Activated CD4-positive, alpha-beta memory T cell treated with anti-CD3 and anti-CD28 coated beads, Interleukin-2, amount 10 ng/mL, durations not matched to agents 7 days and 5 days (primary cell): ENCODE measurements at regions not wholly inside any gene's neighbourhood (a gene's known extent, or its start where the extent isn't known, plus 50 kb on each side); places are given as distances from the start of the nearest gene placed in this dataset.

Source experiments
- CTCF ChIA-PET: fragments of 350-600 bp; sonication (Branson Sonifier 250); formaldehyde crosslinking; loops from one replicate; lab custom pipeline; 2021; ENCODE audit warnings: antibody characterized with exemption, inconsistent platforms; lab: Charles Lee
- POLR2A ChIA-PET: fragments of 350-600 bp; sonication (Branson Sonifier 250); formaldehyde crosslinking; loops from one replicate; lab custom pipeline; 2021; ENCODE audit warnings: antibody characterized with exemption; lab: Charles Lee
- DNase-seq: peaks from one replicate; pipeline ENCODE4 v3.0.0-alpha.2; 2020
- H3K27ac Mint-ChIP-seq: one replicate; pipeline ENCODE4 v1.8.0; 2021; ENCODE audit warnings: mild to moderate bottlenecking, mixed read lengths
- H3K27me3 Mint-ChIP-seq: one replicate; pipeline ENCODE4 v1.8.0; 2021; ENCODE audit warnings: mixed read lengths
- H3K36me3 Mint-ChIP-seq: one replicate; pipeline ENCODE4 v1.8.0; 2021; ENCODE audit warnings: low read depth, mixed read lengths
- H3K4me1 Mint-ChIP-seq: one replicate; pipeline ENCODE4 v1.8.0; 2021; ENCODE audit warnings: mixed read lengths
- H3K4me3 Mint-ChIP-seq: one replicate; pipeline ENCODE4 v1.8.0; 2021; ENCODE audit warnings: mild to moderate bottlenecking, mixed read lengths
- H3K9me3 Mint-ChIP-seq: one replicate; pipeline ENCODE4 v1.8.0; 2021; ENCODE audit warnings: mixed read lengths

DNA sequence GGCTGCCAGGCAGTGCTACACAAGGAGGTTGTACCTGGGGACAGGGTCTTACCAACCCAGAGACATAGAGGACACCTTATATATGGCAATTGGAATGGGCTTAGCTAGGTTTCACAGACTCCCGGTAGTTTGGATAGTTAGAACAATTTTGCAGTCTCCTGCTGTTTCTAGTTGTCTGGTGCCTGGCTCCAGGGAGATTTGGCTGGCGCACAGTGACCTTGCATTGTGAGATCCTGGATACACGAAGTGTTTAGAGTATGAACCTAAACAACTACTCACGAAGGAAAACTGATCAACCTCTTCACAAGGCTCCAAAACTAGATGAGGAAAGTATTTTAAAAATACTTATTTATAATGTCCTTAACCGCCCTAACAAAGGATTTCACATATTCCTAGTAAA is 614.7 kb downstream of the FAM181B start:
- CTCF ChIA-PET = no interaction called here
- H3K27me3 Mint-ChIP-seq = no peaks in the 10 kb centered on the region

DNA sequence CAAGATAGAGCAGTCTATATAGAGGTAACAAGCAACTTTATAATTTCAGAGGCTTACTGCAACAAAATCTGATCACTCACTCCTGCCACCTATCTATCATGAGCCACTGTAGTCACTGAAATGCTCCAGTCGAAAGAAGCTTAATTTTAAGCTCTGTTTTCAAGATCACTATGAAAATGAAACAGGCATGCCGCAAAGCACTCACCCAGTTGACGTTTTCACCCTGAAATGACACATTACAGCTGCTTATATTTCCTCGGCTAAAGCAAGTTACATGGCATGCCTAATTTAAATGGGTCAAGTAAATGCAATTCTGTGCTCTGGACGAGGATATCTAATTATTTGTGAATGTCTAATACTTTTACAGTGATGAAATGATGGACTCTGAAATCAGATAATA is 616.3 kb downstream of the FAM181B start:
- Mint-ChIP-seq H3K36me3 (no peaks in the 10 kb centered on the region), H3K4me3 (no peak overlapping the region), H3K27ac (no peak overlapping the region), H3K9me3 (no peaks in the 10 kb centered on the region), H3K27me3 (no peaks in the 10 kb centered on the region), H3K4me1 (no peaks in the 10 kb centered on the region)
- no peak for DNase-seq
- CTCF ChIA-PET = interaction anchor here (0.6 kb wide), 1 partner anchor 468 kb away, joined by 3 read pairs; no protein-coding TSS in a partner anchor
- POLR2A ChIA-PET = no interaction called here

More for the DNA sequence above, 614.7 kb downstream of the FAM181B start:
- Mint-ChIP-seq H3K4me1 (no peaks in the 10 kb centered on the region), H3K9me3 (no peaks in the 10 kb centered on the region), H3K4me3 (no peak overlapping the region), H3K36me3 (no peaks in the 10 kb centered on the region), H3K27ac (no peak overlapping the region)
- POLR2A ChIA-PET = no interaction called here
- DNase-seq = no peak

DNA sequence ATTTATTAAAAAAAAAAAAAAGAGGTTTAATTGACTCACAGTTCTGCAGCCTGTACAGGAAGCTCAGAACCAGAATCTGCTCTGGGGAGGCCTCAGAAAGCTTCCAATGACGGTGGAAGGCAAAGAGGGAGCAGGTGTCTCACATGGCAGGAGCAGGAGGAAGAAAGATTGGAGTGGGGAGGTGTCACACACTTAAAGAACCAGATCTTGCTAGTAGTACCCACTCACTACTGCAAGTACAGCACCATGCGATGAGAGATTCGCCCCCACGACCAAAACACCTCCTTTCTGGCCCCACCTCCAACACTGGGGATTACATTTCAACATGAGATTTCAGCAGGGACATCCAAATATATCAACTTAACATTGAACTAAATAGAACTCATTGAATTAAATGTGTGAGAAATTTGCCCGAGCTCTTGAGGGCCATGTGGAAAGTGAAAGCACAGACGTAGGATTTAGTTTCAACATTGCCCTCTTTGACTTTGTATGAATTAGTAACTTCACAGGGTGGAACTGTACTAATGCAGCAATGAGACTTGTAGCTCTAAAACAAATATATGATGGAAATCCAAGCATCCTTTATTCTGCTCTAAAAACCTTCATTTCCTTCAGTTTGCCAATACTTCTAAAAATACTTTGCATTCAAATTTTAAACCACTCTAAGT is 628.2 kb downstream of the FAM181B start:
- no peaks in the 10 kb centered on the region for H3K4me1 Mint-ChIP-seq
- no peak overlapping the region for H3K27ac Mint-ChIP-seq
- H3K36me3 Mint-ChIP-seq = no peaks in the 10 kb centered on the region
- ChIA-PET CTCF (no interaction called here), POLR2A (no interaction called here)
- no peaks in the 10 kb centered on the region for H3K9me3 Mint-ChIP-seq
- no peak overlapping the region for H3K4me3 Mint-ChIP-seq
- no peaks in the 10 kb centered on the region for H3K27me3 Mint-ChIP-seq
- no peak for DNase-seq

- H3K36me3 Mint-ChIP-seq = no peaks in the 10 kb centered on the region
- no peak overlapping the region for H3K4me3 Mint-ChIP-seq
- H3K27me3 Mint-ChIP-seq = no peaks in the 10 kb centered on the region
- no peak for DNase-seq
- H3K9me3 Mint-ChIP-seq = no peaks in the 10 kb centered on the region
- no peak overlapping the region for H3K27ac Mint-ChIP-seq
- no peaks in the 10 kb centered on the region for H3K4me1 Mint-ChIP-seq
- ChIA-PET POLR2A (no interaction called here), CTCF (no interaction called here)
Observed at GRCh38 chr11:82092904-82093303, 640.8 kb downstream of the FAM181B start.

- ChIA-PET POLR2A (no interaction called here), CTCF (no interaction called here)
- H3K27me3 Mint-ChIP-seq = no peaks in the 10 kb centered on the region
- H3K9me3 Mint-ChIP-seq = no peaks in the 10 kb centered on the region
- no peak overlapping the region for H3K4me3 Mint-ChIP-seq
- DNase-seq = no peak
- no peaks in the 10 kb centered on the region for H3K4me1 Mint-ChIP-seq
- H3K36me3 Mint-ChIP-seq = no peaks in the 10 kb centered on the region
- no peak overlapping the region for H3K27ac Mint-ChIP-seq
Observed at GRCh38 chr11:82089426-82089825, 644.2 kb downstream of the FAM181B start.

GRCh38 chr11:82085493-82085892 is 648.2 kb downstream of the FAM181B start:
- Mint-ChIP-seq H3K27ac (no peak overlapping the region), H3K4me3 (no peak overlapping the region), H3K9me3 (no peaks in the 10 kb centered on the region), H3K27me3 (no peaks in the 10 kb centered on the region), H3K4me1 (no peaks in the 10 kb centered on the region), H3K36me3 (no peaks in the 10 kb centered on the region)
- CTCF ChIA-PET = no interaction called here
- POLR2A ChIA-PET = no interaction called here
- DNase-seq = no peak

DNA sequence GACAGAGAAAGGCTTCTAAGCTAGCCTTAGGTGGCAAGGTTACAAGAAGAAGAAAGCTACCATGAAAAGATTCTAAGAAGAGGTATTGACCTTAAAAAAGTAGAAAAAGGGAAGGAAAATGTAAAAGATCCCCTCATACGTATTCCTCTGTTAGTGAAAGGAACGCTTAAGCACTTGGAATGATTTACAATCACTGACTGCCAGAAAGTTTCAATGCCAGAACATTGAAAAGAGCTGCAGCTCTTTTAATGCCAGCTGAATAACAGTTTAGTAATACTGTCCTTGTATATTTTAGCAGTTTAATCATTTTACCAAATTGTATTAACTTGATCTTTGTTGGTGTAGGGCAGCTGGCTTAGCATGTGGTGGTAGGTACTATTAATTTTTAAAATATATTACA is 650.7 kb downstream of the FAM181B start:
- ChIA-PET POLR2A (no interaction called here), CTCF (no interaction called here)
- no peak for DNase-seq
- Mint-ChIP-seq H3K9me3 (no peaks in the 10 kb centered on the region), H3K4me1 (no peaks in the 10 kb centered on the region), H3K27me3 (no peaks in the 10 kb centered on the region), H3K36me3 (no peaks in the 10 kb centered on the region), H3K4me3 (no peak overlapping the region), H3K27ac (no peak overlapping the region)

- no peaks in the 10 kb centered on the region for H3K9me3 Mint-ChIP-seq
- ChIA-PET POLR2A (no interaction called here), CTCF (interaction anchor here (1.7 kb wide), 1 partner anchor 12 kb away, joined by 3 read pairs; no protein-coding TSS in a partner anchor)
- H3K27ac Mint-ChIP-seq = no peak overlapping the region
- H3K27me3 Mint-ChIP-seq = no peaks in the 10 kb centered on the region
- no peaks in the 10 kb centered on the region for H3K4me1 Mint-ChIP-seq
- DNase-seq = no peak
- H3K36me3 Mint-ChIP-seq = no peaks in the 10 kb centered on the region
- no peak overlapping the region for H3K4me3 Mint-ChIP-seq
Observed at GRCh38 chr11:82080160-82080559, 653.5 kb downstream of the FAM181B start.

GRCh38 chr11:82076126-82076525 is 657.5 kb downstream of the FAM181B start:
- no peak for DNase-seq
- Mint-ChIP-seq H3K36me3 (no peaks in the 10 kb centered on the region), H3K4me3 (no peak overlapping the region), H3K27me3 (no peaks in the 10 kb centered on the region), H3K9me3 (no peaks in the 10 kb centered on the region), H3K27ac (no peak overlapping the region), H3K4me1 (no peaks in the 10 kb centered on the region)
- ChIA-PET CTCF (no interaction called here), POLR2A (no interaction called here)

GRCh38 chr11:82059505-82059904 is 674.2 kb downstream of the FAM181B start:
- Mint-ChIP-seq H3K4me1 (no peaks in the 10 kb centered on the region), H3K36me3 (no peaks in the 10 kb centered on the region), H3K27me3 (no peaks in the 10 kb centered on the region), H3K4me3 (no peak overlapping the region), H3K9me3 (no peaks in the 10 kb centered on the region), H3K27ac (no peak overlapping the region)
- ChIA-PET CTCF (no interaction called here), POLR2A (no interaction called here)
- DNase-seq = no peak

DNA sequence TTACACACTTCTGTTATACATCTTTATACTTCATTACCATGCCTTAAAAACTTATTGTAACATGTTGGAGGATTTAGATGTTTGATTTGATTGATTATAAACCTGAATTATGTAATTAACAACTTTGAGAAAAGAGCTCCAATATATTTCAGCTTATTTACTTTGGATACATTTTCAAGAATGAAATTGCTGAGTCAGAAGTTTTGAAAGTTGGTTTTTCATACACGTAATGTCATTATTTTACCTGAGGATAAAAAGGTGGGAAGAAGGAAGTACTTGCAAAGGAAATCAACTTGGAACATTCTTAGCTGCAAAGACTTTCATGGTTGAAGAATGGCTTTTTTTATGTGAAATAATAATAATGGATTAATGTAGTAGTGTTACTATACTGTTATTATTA is 677.2 kb downstream of the FAM181B start:
- no peak for DNase-seq
- Mint-ChIP-seq H3K4me3 (no peak overlapping the region), H3K36me3 (no peaks in the 10 kb centered on the region), H3K4me1 (no peaks in the 10 kb centered on the region), H3K27ac (no peak overlapping the region), H3K9me3 (no peaks in the 10 kb centered on the region), H3K27me3 (peaks cover 2% of the 10 kb centered on the region)
- ChIA-PET CTCF (no interaction called here), POLR2A (no interaction called here)

GRCh38 chr11:82049199-82049598 is 684.5 kb downstream of the FAM181B start:
- Mint-ChIP-seq H3K36me3 (no peaks in the 10 kb centered on the region), H3K4me3 (no peak overlapping the region), H3K9me3 (peaks cover 10% of the 10 kb centered on the region), H3K27ac (no peak overlapping the region), H3K27me3 (peaks cover 2% of the 10 kb centered on the region), H3K4me1 (no peaks in the 10 kb centered on the region)
- ChIA-PET POLR2A (no interaction called here), CTCF (no interaction called here)
- no peak for DNase-seq

GRCh38 chr11:82047200-82047599 is 686.5 kb downstream of the FAM181B start:
- H3K27me3 Mint-ChIP-seq = peaks cover 2% of the 10 kb centered on the region
- no peaks in the 10 kb centered on the region for H3K36me3 Mint-ChIP-seq
- no peak for DNase-seq
- ChIA-PET POLR2A (no interaction called here), CTCF (no interaction called here)
- peaks cover 10% of the 10 kb centered on the region for H3K9me3 Mint-ChIP-seq
- no peak overlapping the region for H3K27ac Mint-ChIP-seq
- H3K4me1 Mint-ChIP-seq = no peaks in the 10 kb centered on the region
- H3K4me3 Mint-ChIP-seq = no peak overlapping the region

- CTCF ChIA-PET = no interaction called here
- no peak overlapping the region for H3K27ac Mint-ChIP-seq
- H3K9me3 Mint-ChIP-seq = peaks cover 10% of the 10 kb centered on the region
- no peak for DNase-seq
- no peak overlapping the region for H3K4me3 Mint-ChIP-seq
- POLR2A ChIA-PET = no interaction called here
- no peaks in the 10 kb centered on the region for H3K4me1 Mint-ChIP-seq
- no peaks in the 10 kb centered on the region for H3K36me3 Mint-ChIP-seq
- no peaks in the 10 kb centered on the region for H3K27me3 Mint-ChIP-seq
Observed at GRCh38 chr11:82046778-82047177, 686.9 kb downstream of the FAM181B start.
